ENCODE measurements at regions not wholly inside any gene's neighbourhood (a gene's known extent, or its start where the extent isn't known, plus 50 kb on each side); places are given as distances from the start of the nearest gene placed in this dataset.

DNA sequence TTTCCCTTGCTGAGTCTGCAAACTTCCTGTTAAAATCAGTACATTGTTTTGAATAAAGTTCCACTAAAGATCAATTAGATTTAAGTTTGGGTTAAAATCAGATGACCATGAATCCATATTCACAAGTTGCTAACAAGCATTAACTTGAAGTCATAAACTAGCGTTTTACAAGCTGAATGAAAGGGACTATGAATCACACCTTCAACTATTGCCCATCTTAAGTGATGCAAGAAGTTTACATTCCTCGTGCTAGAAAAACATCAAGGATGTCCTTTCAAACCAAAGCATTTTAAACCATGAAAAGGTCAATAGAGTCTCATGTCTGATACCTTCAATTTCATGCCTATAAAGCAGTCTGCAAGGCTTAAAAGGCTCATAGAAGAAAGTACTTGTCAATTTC lies 257.2 kb upstream of the SYT4 start:
- intact Hi-C loops (cut with micrococcal nuclease; ENCODE audit: unreplicated experiment) = no loop called here
- H3K36me3 ChIP-seq (ENCODE audit: insufficient read depth, low read length, poor library complexity, severe bottlenecking) = no peaks in the 10 kb centered on the region
- DNase-seq (ENCODE audit: low spot score) = no peak
- ChIA-PET POLR2A (ENCODE audit: low non-redundant PET) (no interaction called here), CTCF (no interaction called here)
- no peaks in the 10 kb centered on the region for H3K9me3 ChIP-seq (ENCODE audit: low read depth, low read length, poor library complexity, severe bottlenecking)
- no peaks in the 10 kb centered on the region for H3K27me3 ChIP-seq (replicated peaks; ENCODE audit: insufficient read depth, low read depth, low read length, poor library complexity)
- no peak overlapping the region for H3K27ac ChIP-seq (ENCODE audit: low read depth, low read length, poor library complexity, severe bottlenecking)
- H3K4me3 ChIP-seq (ENCODE audit: low read depth, low read length, poor library complexity, severe bottlenecking) = no peak overlapping the region
- no peaks in the 10 kb centered on the region for H3K4me1 ChIP-seq (ENCODE audit: insufficient read depth, low read length, poor library complexity, severe bottlenecking)
- BruUV-seq (replicated peaks) = no TSS peak
- TF ChIP-seq EZH2 (IDR thresholded peaks at IDR 0.05; ENCODE audit: borderline replicate concordance, low read depth, low read length, poor library complexity, severe bottlenecking) = no peak
- TF ChIP-seq, protein P1, sequence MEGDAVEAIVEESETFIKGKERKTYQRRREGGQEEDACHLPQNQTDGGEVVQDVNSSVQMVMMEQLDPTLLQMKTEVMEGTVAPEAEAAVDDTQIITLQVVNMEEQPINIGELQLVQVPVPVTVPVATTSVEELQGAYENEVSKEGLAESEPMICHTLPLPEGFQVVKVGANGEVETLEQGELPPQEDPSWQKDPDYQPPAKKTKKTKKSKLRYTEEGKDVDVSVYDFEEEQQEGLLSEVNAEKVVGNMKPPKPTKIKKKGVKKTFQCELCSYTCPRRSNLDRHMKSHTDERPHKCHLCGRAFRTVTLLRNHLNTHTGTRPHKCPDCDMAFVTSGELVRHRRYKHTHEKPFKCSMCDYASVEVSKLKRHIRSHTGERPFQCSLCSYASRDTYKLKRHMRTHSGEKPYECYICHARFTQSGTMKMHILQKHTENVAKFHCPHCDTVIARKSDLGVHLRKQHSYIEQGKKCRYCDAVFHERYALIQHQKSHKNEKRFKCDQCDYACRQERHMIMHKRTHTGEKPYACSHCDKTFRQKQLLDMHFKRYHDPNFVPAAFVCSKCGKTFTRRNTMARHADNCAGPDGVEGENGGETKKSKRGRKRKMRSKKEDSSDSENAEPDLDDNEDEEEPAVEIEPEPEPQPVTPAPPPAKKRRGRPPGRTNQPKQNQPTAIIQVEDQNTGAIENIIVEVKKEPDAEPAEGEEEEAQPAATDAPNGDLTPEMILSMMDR (conservative IDR thresholded peaks at IDR 0.05; ENCODE audit: low read depth, low read length) = no peak

DNA sequence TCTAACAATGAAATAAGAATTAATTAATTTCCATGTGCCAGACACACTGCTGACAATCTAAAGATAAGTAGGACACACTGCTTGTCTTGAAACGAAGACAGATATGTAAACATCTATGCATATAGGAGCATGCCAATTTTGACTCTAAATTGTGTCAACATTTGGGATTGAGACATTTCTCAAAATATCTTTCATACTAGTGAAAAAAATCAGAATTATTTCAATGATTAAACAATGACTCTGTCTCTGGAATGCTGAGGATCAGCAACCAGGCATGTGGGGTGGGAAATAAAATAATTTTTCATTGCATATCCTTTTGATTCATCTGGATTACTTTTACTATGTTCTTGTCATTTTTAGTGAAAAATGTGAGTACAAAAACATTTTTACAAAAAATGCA lies 262.6 kb upstream of the SYT4 start:
- Histone ChIP-seq H3K4me3 (ENCODE audit: low read depth, low read length, poor library complexity, severe bottlenecking) (no peak overlapping the region), H3K27ac (ENCODE audit: low read depth, low read length, poor library complexity, severe bottlenecking) (no peak overlapping the region), H3K36me3 (ENCODE audit: insufficient read depth, low read length, poor library complexity, severe bottlenecking) (no peaks in the 10 kb centered on the region), H3K9me3 (ENCODE audit: low read depth, low read length, poor library complexity, severe bottlenecking) (no peaks in the 10 kb centered on the region), H3K27me3 (replicated peaks; ENCODE audit: insufficient read depth, low read depth, low read length, poor library complexity) (no peaks in the 10 kb centered on the region), H3K4me1 (ENCODE audit: insufficient read depth, low read length, poor library complexity, severe bottlenecking) (no peaks in the 10 kb centered on the region)
- no TSS peak for BruUV-seq (replicated peaks)
- TF ChIP-seq, protein P1 (conservative IDR thresholded peaks at IDR 0.05; ENCODE audit: low read depth, low read length) = no peak
- no peak for TF ChIP-seq EZH2 (IDR thresholded peaks at IDR 0.05; ENCODE audit: borderline replicate concordance, low read depth, low read length, poor library complexity, severe bottlenecking)
- POLR2A ChIA-PET (ENCODE audit: low non-redundant PET) = no interaction called here
- no peak for DNase-seq (ENCODE audit: low spot score)
- CTCF ChIA-PET = no interaction called here
- intact Hi-C loops (cut with micrococcal nuclease; ENCODE audit: unreplicated experiment) = no loop called here

DNA sequence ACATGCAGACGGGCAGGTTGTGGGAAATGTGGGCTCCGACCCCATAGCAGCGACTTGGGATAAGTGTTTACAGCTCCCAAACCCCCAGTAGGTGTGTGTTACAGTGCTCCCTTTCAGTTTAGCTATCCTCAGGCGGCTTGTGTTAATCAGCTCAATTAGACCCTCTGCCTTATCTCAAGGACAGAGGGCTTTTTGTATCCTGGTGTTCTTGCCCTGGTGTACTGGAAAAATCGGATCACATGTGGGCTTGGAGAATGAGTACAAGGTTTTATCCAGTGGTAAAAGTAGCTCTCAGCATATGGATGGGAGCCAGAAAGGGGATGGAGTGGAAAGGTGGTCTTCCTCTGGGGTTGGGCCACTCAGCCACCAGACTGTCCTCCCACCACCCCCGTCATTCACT lies 264.7 kb upstream of the SYT4 start:
- DNase-seq (ENCODE audit: low spot score) = no peak
- intact Hi-C loops (cut with micrococcal nuclease; ENCODE audit: unreplicated experiment) = no loop called here
- H3K36me3 ChIP-seq (ENCODE audit: insufficient read depth, low read length, poor library complexity, severe bottlenecking) = no peaks in the 10 kb centered on the region
- no peak for TF ChIP-seq EZH2 (IDR thresholded peaks at IDR 0.05; ENCODE audit: borderline replicate concordance, low read depth, low read length, poor library complexity, severe bottlenecking)
- TF ChIP-seq, protein P1 (conservative IDR thresholded peaks at IDR 0.05; ENCODE audit: low read depth, low read length) = no peak
- H3K27me3 ChIP-seq (replicated peaks; ENCODE audit: insufficient read depth, low read depth, low read length, poor library complexity) = no peaks in the 10 kb centered on the region
- no peaks in the 10 kb centered on the region for H3K4me1 ChIP-seq (ENCODE audit: insufficient read depth, low read length, poor library complexity, severe bottlenecking)
- H3K4me3 ChIP-seq (ENCODE audit: low read depth, low read length, poor library complexity, severe bottlenecking) = no peak overlapping the region
- POLR2A ChIA-PET (ENCODE audit: low non-redundant PET) = interaction anchor here (0.5 kb wide), 1 partner anchor 249 kb away, joined by 3 read pairs; no protein-coding TSS in a partner anchor
- no TSS peak for BruUV-seq (replicated peaks)
- no peaks in the 10 kb centered on the region for H3K9me3 ChIP-seq (ENCODE audit: low read depth, low read length, poor library complexity, severe bottlenecking)
- H3K27ac ChIP-seq (ENCODE audit: low read depth, low read length, poor library complexity, severe bottlenecking) = no peak overlapping the region
- CTCF ChIA-PET = no interaction called here

All from A673 (cell line).